ENCODE measurements at regions not wholly inside any gene's neighbourhood (a gene's known extent, or its start where the extent isn't known, plus 50 kb on each side); places are given as distances from the start of the nearest gene placed in this dataset.
"Not testable (repeated sequence)": the region's sequence is repeated elsewhere in the genome, so short reads cannot be mapped to it uniquely, and the experiment has no call there.

- DNase-seq: no peak
Observed at GRCh38 chr19:27860309-27860934, 1352.5 kb downstream of the UQCRFS1 start.

GRCh38 chr19:27859689-27860088 is 1353.3 kb downstream of the UQCRFS1 start:
- no peak for DNase-seq

GRCh38 chr19:27858981-27859581 is 1353.9 kb downstream of the UQCRFS1 start:
- DNase-seq: no peak

GRCh38 chr19:27852931-27853330 is 1360.0 kb downstream of the UQCRFS1 start:
- not testable (repeated sequence) for DNase-seq

- DNase-seq: no peak
Observed at GRCh38 chr19:27851543-27852060, 1361.3 kb downstream of the UQCRFS1 start.

GRCh38 chr19:27851002-27851481 is 1361.9 kb downstream of the UQCRFS1 start:
- no peak for DNase-seq

GRCh38 chr19:27846944-27847343 is 1366.0 kb downstream of the UQCRFS1 start:
- DNase-seq: no peak

- DNase-seq: no peak
Observed at GRCh38 chr19:27844261-27844660, 1368.7 kb downstream of the UQCRFS1 start.

GRCh38 chr19:27843861-27844260 is 1369.1 kb downstream of the UQCRFS1 start:
- no peak for DNase-seq

GRCh38 chr19:27833031-27833430 is 1379.9 kb downstream of the UQCRFS1 start:
- no peak for DNase-seq

GRCh38 chr19:27828829-27829228 is 1384.1 kb downstream of the UQCRFS1 start:
- DNase-seq: no peak

GRCh38 chr19:27824108-27824507 is 1388.8 kb downstream of the UQCRFS1 start:
- DNase-seq: no peak

- DNase-seq: no peak
Observed at GRCh38 chr19:27822336-27822735, 1390.6 kb downstream of the UQCRFS1 start.

- DNase-seq: no peak
Observed at GRCh38 chr19:27821418-27822018, 1391.4 kb downstream of the UQCRFS1 start.

GRCh38 chr19:27815985-27816384 is 1397.0 kb downstream of the UQCRFS1 start:
- DNase-seq: no peak

- not testable (repeated sequence) for DNase-seq
Observed at GRCh38 chr19:27814834-27815233, 1398.1 kb downstream of the UQCRFS1 start.

GRCh38 chr19:27814274-27814673 is 1398.7 kb downstream of the UQCRFS1 start:
- not testable (repeated sequence) for DNase-seq

GRCh38 chr19:27806471-27807070 is 1406.4 kb downstream of the UQCRFS1 start:
- DNase-seq: no peak

GRCh38 chr19:27805848-27806247 is 1407.1 kb downstream of the UQCRFS1 start:
- DNase-seq: no peak

GRCh38 chr19:27802293-27802692 is 1410.7 kb downstream of the UQCRFS1 start:
- not testable (repeated sequence) for DNase-seq

GRCh38 chr19:27796540-27796939 is 1416.4 kb downstream of the UQCRFS1 start:
- no peak for DNase-seq

- no peak for DNase-seq
Observed at GRCh38 chr19:27796073-27796472, 1416.9 kb downstream of the UQCRFS1 start.

GRCh38 chr19:27795369-27795768 is 1417.6 kb downstream of the UQCRFS1 start:
- no peak for DNase-seq

Data from fibroblast of skin of abdomen (primary cell).